OCI-LY7 (cell line): ENCODE measurements at regions not wholly inside any gene's neighbourhood (a gene's known extent, or its start where the extent isn't known, plus 50 kb on each side); places are given as distances from the start of the nearest gene placed in this dataset.

Experiments used
- CTCF ChIP-seq: fragments of 200-600 bp; sonication (generic); conservative IDR thresholded peaks from 2 replicates; pipeline ENCODE4 v1.5.1; 2014; ENCODE audit warnings: mild to moderate bottlenecking, antibody characterized with exemption, low read length, moderate library complexity, mixed read lengths
- EZH2phosphoT487 ChIP-seq: fragments of 200-600 bp; sonication (generic); IDR thresholded peaks from 2 replicates; pipeline ENCODE4 v1.6.1; 2018; ENCODE audit warnings: low read depth, borderline replicate concordance, mild to moderate bottlenecking, mixed run types, antibody characterized with exemption, low read length, moderate library complexity, mixed read lengths

- TF ChIP-seq CTCF (no peak), EZH2phosphoT487 (no peak)
These were observed 131.1 kb upstream of the TTC29 start for GRCh38 chr4:147076728-147077127.
